Fibroblast of lung (primary cell): ENCODE measurements at regions not wholly inside any gene's neighbourhood (a gene's known extent, or its start where the extent isn't known, plus 50 kb on each side); places are given as distances from the start of the nearest gene placed in this dataset.

Source experiments
- EZH2 ChIP-seq: IDR thresholded peaks from 2 replicates; pipeline ENCODE4 v1.5.1; 2012; ENCODE audit warnings: low read length, control low read depth, mild to moderate bottlenecking; ENCODE audit errors: missing control alignments
- TF ChIP-seq, protein P1 (sequence below), 2 donors: IDR thresholded peaks in 1 of 2; conservative IDR thresholded peaks in 1 of 2; 1 replicate in 1 of 2; 2 replicates in 1 of 2; pipeline ENCODE4 v1.5.1; 2011 to 2012; ENCODE audit warnings: low read length in 2 of 2, control low read depth in 1 of 2, inconsistent platforms in 1 of 2, low read depth in 1 of 2, mild to moderate bottlenecking in 1 of 2

DNA sequence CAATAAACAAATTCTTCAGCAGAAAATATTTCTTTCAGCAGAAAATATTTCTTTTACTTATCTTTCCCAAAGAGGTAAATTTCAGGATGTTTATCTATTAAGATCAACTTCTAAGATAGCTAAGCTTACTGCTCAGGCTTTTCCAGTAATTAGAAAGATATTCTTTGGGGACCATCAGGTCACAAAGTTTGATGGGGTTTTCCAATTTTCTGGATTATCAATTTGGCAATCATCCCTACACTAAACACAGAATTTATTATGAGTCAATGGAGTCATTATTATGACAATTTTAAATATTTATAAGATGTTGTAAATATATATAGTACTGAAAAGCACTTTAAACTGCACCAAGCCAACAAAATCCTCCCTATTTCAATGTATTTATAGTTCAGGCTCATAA, 137.6 kb downstream of the AKAP11 start:
- TF ChIP-seq, protein P1, sequence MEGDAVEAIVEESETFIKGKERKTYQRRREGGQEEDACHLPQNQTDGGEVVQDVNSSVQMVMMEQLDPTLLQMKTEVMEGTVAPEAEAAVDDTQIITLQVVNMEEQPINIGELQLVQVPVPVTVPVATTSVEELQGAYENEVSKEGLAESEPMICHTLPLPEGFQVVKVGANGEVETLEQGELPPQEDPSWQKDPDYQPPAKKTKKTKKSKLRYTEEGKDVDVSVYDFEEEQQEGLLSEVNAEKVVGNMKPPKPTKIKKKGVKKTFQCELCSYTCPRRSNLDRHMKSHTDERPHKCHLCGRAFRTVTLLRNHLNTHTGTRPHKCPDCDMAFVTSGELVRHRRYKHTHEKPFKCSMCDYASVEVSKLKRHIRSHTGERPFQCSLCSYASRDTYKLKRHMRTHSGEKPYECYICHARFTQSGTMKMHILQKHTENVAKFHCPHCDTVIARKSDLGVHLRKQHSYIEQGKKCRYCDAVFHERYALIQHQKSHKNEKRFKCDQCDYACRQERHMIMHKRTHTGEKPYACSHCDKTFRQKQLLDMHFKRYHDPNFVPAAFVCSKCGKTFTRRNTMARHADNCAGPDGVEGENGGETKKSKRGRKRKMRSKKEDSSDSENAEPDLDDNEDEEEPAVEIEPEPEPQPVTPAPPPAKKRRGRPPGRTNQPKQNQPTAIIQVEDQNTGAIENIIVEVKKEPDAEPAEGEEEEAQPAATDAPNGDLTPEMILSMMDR (conservative IDR thresholded peaks at IDR 0.05 in 1 of 2, IDR thresholded peaks at IDR 0.05 in 1 of 2; ENCODE audit: low read depth in 1 of 2, low read length in 2 of 2), result no peak
- no peak for TF ChIP-seq EZH2
